ENCODE measurements at regions not wholly inside any gene's neighbourhood (a gene's known extent, or its start where the extent isn't known, plus 50 kb on each side); places are given as distances from the start of the nearest gene placed in this dataset.

DNA sequence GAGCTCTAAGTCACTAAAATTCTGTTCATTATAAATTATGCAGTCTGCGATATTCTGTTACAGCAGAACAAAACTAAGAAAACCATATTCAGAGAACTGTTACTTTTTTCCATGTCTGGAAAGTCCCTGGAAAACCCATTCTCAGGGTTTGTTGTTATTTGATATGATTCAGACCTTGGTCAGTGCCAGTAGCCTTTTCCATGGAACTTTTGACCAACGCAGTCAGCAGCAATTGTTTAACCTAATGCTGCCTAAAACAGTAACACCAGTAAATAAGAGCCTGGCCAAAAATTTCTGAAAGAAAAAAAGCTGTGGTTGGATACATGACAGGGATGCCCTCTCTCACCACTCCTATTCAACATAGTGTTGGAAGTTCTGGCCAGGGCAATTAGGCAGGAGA, 402.7 kb downstream of the TBC1D4 start:
- Histone ChIP-seq H3K27ac (ENCODE audit: extremely low read length, insufficient read depth, low read length) (no peak overlapping the region), H3K9me3 (ENCODE audit: low read length) (no peaks in the 10 kb centered on the region), H3K79me2 (ENCODE audit: insufficient read depth, low read length) (no peaks in the 10 kb centered on the region), H3K9ac (ENCODE audit: insufficient read depth, low read depth, low read length) (no peak overlapping the region), H3K4me1 (ENCODE audit: insufficient read depth, low read length) (no peaks in the 10 kb centered on the region), H2AFZ (ENCODE audit: low read length) (no peak overlapping the region), H3K4me3 (replicated peaks in 1 of 3; ENCODE audit: insufficient read depth in 1 of 3, low read depth in 2 of 3, low read length in 3 of 3) (no peak overlapping the region), H3K36me3 (replicated peaks in 1 of 2; ENCODE audit: control insufficient read depth in 1 of 2, insufficient read depth in 2 of 2, low read length in 2 of 2) (no peaks in the 10 kb centered on the region), H3K4me2 (ENCODE audit: low read depth, low read length) (no peak overlapping the region), H4K20me1 (ENCODE audit: insufficient read depth, low read length) (no peaks in the 10 kb centered on the region), H3K27me3 (ENCODE audit: control insufficient read depth in 1 of 2, insufficient read depth in 2 of 2, low read length in 2 of 2) (no peaks in the 10 kb centered on the region)
- in situ Hi-C loops (cut with HindIII; ENCODE audit: extremely low pct_ligation_motif_present, low pct_unique_long_range_greater_than_20kb), result no loop called here
- ChIA-PET CTCF (ENCODE audit: low intra/inter-chr PET ratio, low total read pairs) (no interaction called here), POLR2A (no interaction called here)
- no peak for ATAC-seq
- FAIRE-seq, result no peak
- TF ChIP-seq SMAD1 (CRISPR knock-in tag; IDR thresholded peaks at IDR 0.05; ENCODE audit: borderline replicate concordance, low read depth) (no peak), ZNF747 (CRISPR knock-in tag; IDR thresholded peaks at IDR 0.05; ENCODE audit: borderline replicate concordance) (no peak), PLRG1 (conservative IDR thresholded peaks at IDR 0.05) (no peak), ZNF652 (CRISPR knock-in tag; IDR thresholded peaks at IDR 0.05; ENCODE audit: borderline replicate concordance, low read depth) (no peak), ZNF329 (CRISPR knock-in tag; IDR thresholded peaks at IDR 0.05; ENCODE audit: low read depth) (no peak), REPIN1 (CRISPR knock-in tag; IDR thresholded peaks at IDR 0.05; ENCODE audit: borderline replicate concordance, low read depth) (no peak), SRSF4 (IDR thresholded peaks at IDR 0.05; ENCODE audit: low read depth, low read length, poor library complexity, severe bottlenecking) (no peak), ZNF12 (CRISPR knock-in tag; IDR thresholded peaks at IDR 0.05) (no peak), MIER3 (CRISPR knock-in tag; IDR thresholded peaks at IDR 0.05; ENCODE audit: borderline replicate concordance) (no peak), ZBTB42 (CRISPR knock-in tag; IDR thresholded peaks at IDR 0.05) (no peak), NR1H2 (CRISPR knock-in tag; IDR thresholded peaks at IDR 0.05; ENCODE audit: borderline replicate concordance, low read depth) (no peak)
- TF ChIP-seq, protein P1, sequence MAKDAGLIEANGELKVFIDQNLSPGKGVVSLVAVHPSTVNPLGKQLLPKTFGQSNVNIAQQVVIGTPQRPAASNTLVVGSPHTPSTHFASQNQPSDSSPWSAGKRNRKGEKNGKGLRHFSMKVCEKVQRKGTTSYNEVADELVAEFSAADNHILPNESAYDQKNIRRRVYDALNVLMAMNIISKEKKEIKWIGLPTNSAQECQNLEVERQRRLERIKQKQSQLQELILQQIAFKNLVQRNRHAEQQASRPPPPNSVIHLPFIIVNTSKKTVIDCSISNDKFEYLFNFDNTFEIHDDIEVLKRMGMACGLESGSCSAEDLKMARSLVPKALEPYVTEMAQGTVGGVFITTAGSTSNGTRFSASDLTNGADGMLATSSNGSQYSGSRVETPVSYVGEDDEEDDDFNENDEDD (CRISPR knock-in tag; IDR thresholded peaks at IDR 0.05; ENCODE audit: borderline replicate concordance), result no peak
- TF ChIP-seq, protein P2, sequence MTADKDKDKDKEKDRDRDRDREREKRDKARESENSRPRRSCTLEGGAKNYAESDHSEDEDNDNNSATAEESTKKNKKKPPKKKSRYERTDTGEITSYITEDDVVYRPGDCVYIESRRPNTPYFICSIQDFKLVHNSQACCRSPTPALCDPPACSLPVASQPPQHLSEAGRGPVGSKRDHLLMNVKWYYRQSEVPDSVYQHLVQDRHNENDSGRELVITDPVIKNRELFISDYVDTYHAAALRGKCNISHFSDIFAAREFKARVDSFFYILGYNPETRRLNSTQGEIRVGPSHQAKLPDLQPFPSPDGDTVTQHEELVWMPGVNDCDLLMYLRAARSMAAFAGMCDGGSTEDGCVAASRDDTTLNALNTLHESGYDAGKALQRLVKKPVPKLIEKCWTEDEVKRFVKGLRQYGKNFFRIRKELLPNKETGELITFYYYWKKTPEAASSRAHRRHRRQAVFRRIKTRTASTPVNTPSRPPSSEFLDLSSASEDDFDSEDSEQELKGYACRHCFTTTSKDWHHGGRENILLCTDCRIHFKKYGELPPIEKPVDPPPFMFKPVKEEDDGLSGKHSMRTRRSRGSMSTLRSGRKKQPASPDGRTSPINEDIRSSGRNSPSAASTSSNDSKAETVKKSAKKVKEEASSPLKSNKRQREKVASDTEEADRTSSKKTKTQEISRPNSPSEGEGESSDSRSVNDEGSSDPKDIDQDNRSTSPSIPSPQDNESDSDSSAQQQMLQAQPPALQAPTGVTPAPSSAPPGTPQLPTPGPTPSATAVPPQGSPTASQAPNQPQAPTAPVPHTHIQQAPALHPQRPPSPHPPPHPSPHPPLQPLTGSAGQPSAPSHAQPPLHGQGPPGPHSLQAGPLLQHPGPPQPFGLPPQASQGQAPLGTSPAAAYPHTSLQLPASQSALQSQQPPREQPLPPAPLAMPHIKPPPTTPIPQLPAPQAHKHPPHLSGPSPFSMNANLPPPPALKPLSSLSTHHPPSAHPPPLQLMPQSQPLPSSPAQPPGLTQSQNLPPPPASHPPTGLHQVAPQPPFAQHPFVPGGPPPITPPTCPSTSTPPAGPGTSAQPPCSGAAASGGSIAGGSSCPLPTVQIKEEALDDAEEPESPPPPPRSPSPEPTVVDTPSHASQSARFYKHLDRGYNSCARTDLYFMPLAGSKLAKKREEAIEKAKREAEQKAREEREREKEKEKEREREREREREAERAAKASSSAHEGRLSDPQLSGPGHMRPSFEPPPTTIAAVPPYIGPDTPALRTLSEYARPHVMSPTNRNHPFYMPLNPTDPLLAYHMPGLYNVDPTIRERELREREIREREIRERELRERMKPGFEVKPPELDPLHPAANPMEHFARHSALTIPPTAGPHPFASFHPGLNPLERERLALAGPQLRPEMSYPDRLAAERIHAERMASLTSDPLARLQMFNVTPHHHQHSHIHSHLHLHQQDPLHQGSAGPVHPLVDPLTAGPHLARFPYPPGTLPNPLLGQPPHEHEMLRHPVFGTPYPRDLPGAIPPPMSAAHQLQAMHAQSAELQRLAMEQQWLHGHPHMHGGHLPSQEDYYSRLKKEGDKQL (CRISPR knock-in tag; IDR thresholded peaks at IDR 0.05; ENCODE audit: low read depth), result no peak
- TF ChIP-seq, protein P3, sequence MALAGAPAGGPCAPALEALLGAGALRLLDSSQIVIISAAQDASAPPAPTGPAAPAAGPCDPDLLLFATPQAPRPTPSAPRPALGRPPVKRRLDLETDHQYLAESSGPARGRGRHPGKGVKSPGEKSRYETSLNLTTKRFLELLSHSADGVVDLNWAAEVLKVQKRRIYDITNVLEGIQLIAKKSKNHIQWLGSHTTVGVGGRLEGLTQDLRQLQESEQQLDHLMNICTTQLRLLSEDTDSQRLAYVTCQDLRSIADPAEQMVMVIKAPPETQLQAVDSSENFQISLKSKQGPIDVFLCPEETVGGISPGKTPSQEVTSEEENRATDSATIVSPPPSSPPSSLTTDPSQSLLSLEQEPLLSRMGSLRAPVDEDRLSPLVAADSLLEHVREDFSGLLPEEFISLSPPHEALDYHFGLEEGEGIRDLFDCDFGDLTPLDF (CRISPR knock-in tag; IDR thresholded peaks at IDR 0.05), result no peak
- intact Hi-C loops (cut with micrococcal nuclease; ENCODE audit: unreplicated experiment), result no loop called here
- no peak for DNase-seq (ENCODE audit: low spot score)
- BruUV-seq (replicated peaks), result no TSS peak
- 2% methylated on average over 2 of the region's 2 CpGs for WGBS (ENCODE audit: low lambda C conversion rate)
